Body of pancreas (tissue), 4 donors: ENCODE measurements at regions not wholly inside any gene's neighbourhood (a gene's known extent, or its start where the extent isn't known, plus 50 kb on each side); places are given as distances from the start of the nearest gene placed in this dataset.
A peak's percentile ranks its signal among the peaks of the same experiment; 100 is the strongest.

Experiments
- ATAC-seq: fragments of 150-250 bp; one replicate; pipeline ENCODE4 v1.9.1; 2016
- DNase-seq, 4 donors: peaks; one replicate each; pipeline ENCODE4 v3.0.0-alpha.2; 2019
- H3K27ac ChIP-seq, 4 donors: fragments of 200-600 bp; sonication (generic); 1 replicate in 3 of 4; 2 replicates in 1 of 4; pipeline versions ENCODE4 v1.5.1 to v1.6.1; 2016 to 2019; ENCODE audit warnings: mild to moderate bottlenecking in 1 of 4, mixed read lengths in 1 of 4, moderate library complexity in 1 of 4
- H3K27me3 ChIP-seq, 2 donors: fragments of 200-600 bp; sonication (generic); one replicate each; pipeline ENCODE4 v1.6.0; 2016; ENCODE audit warnings: mild to moderate bottlenecking in 1 of 2
- H3K36me3 ChIP-seq, 2 donors: fragments of 200-600 bp; sonication (generic); replicated peaks in 1 of 2; 2 replicates each; pipeline ENCODE4 v1.5.1; 2016; ENCODE audit warnings: low read depth in 2 of 2; ENCODE audit not compliant: insufficient read depth in 1 of 2
- H3K4me1 ChIP-seq: fragments of 200-600 bp; sonication (generic); one replicate; pipeline ENCODE4 v1.6.0; 2016
- H3K4me3 ChIP-seq, 2 donors: fragments of 200-600 bp; sonication (generic); 1 replicate in 1 of 2; 2 replicates in 1 of 2; pipeline ENCODE4 v1.5.1; 2016 to 2019
- H3K9me3 ChIP-seq, 3 donors: fragments of 200-600 bp; sonication (generic); 1 replicate in 2 of 3; 2 replicates in 1 of 3; pipeline ENCODE4 v1.5.1; 2016
- CTCF ChIP-seq, 7 experiments: fragments of 450-650 bp in 4 of 7; fragments of 200-600 bp in 3 of 7; sonication (generic) in 3 of 7; IDR thresholded peaks; one replicate each; pipeline ENCODE4 v1.5.1; 2016 to 2019; ENCODE audit warnings: antibody characterized with exemption in 7 of 7
- POLR2A ChIP-seq, 3 donors: fragments of 450-650 bp; IDR thresholded peaks; one replicate each; pipeline ENCODE4 v1.6.1; 2016; ENCODE audit warnings: antibody characterized with exemption in 3 of 3, mild to moderate bottlenecking in 2 of 3
- WGBS, 2 donors: methylation state at CpG; one replicate each; pipeline ENCODE4 v1.1.5; 2017; 5-methylcytosine and 5-hydroxymethylcytosine counted together
- intact Hi-C: fragments of 100-400 bp; cut with DNase I; formaldehyde crosslinking; loops from one replicate; pipeline ENCODE4 v1.15.1; 2023

- H3K9me3 ChIP-seq, result peaks cover 0 to 6% (median 0%) of the 10 kb centered on the region in 3 donors
- no peak overlapping the region for H3K4me3 ChIP-seq
- TF ChIP-seq POLR2A (IDR thresholded peaks at IDR 0.05), result no peak
- TF ChIP-seq CTCF (IDR thresholded peaks at IDR 0.05), result no peak
- 51% methylated on average over 3 of the region's 3 CpGs for WGBS, 2 donors
- ATAC-seq (no peak), DNase-seq (peak in 1 of 4 donors; percentile 16)
- H3K36me3 ChIP-seq, result no peaks in the 10 kb centered on the region
- no peak overlapping the region for H3K27ac ChIP-seq
- no peaks in the 10 kb centered on the region for H3K27me3 ChIP-seq
- H3K4me1 ChIP-seq, result no peaks in the 10 kb centered on the region
- intact Hi-C loops, result no loop called here
These were observed 176.5 kb upstream of the GJE1 start for GRCh38 chr6:141956046-141956761.

- Histone ChIP-seq H3K4me3 (no peak overlapping the region), H3K4me1 (no peaks in the 10 kb centered on the region), H3K9me3 (peaks cover 0 to 6% (median 0%) of the 10 kb centered on the region in 3 donors), H3K36me3 (no peaks in the 10 kb centered on the region), H3K27ac (no peak overlapping the region), H3K27me3 (no peaks in the 10 kb centered on the region)
- TF ChIP-seq CTCF (IDR thresholded peaks at IDR 0.05) (no peak), POLR2A (IDR thresholded peaks at IDR 0.05) (no peak)
- intact Hi-C loops, result no loop called here
- no peak for DNase-seq
- ATAC-seq, result no peak
These were observed 179.7 kb upstream of the GJE1 start for GRCh38 chr6:141953072-141953471.

- ATAC-seq, result no peak
- WGBS, 2 donors, result 14 to 25% methylated on average over 2 of the region's 2 CpGs
- intact Hi-C loops, result no loop called here
- no peaks in the 10 kb centered on the region for H3K27me3 ChIP-seq
- no peak overlapping the region for H3K4me3 ChIP-seq
- no peak for DNase-seq
- no peak overlapping the region for H3K27ac ChIP-seq
- TF ChIP-seq CTCF (IDR thresholded peaks at IDR 0.05) (no peak), POLR2A (IDR thresholded peaks at IDR 0.05) (no peak)
- H3K36me3 ChIP-seq, result no peaks in the 10 kb centered on the region
- no peaks in the 10 kb centered on the region for H3K4me1 ChIP-seq
- H3K9me3 ChIP-seq, result no peaks in the 10 kb centered on the region
These were observed 186.2 kb upstream of the GJE1 start for GRCh38 chr6:141946502-141946901.

GRCh38 chr6:141938664-141939063 is 194.1 kb upstream of the GJE1 start:
- DNase-seq, result no peak

More at GRCh38 chr6:141938664-141939063, 194.1 kb upstream of the GJE1 start:
- Histone ChIP-seq H3K36me3 (no peaks in the 10 kb centered on the region), H3K27me3 (no peaks in the 10 kb centered on the region), H3K4me1 (no peaks in the 10 kb centered on the region), H3K4me3 (no peak overlapping the region), H3K27ac (no peak overlapping the region), H3K9me3 (no peaks in the 10 kb centered on the region)
- no peak for ATAC-seq
- WGBS, 2 donors, result 50 to 57% methylated on average over 1 of the region's 1 CpG
- intact Hi-C loops, result no loop called here
- TF ChIP-seq POLR2A (IDR thresholded peaks at IDR 0.05) (no peak), CTCF (IDR thresholded peaks at IDR 0.05) (no peak)
